Renal pelvis (tissue), 1 donor: ENCODE measurements at regions not wholly inside any gene's neighbourhood (a gene's known extent, or its start where the extent isn't known, plus 50 kb on each side); places are given as distances from the start of the nearest gene placed in this dataset.

ENCODE experiments used
- DNase-seq: peaks from one replicate; pipeline ENCODE4 v3.0.0-alpha.2; 2013

- no peak for DNase-seq
These were observed 132.3 kb upstream of the NEO1 start for GRCh38 chr15:72919936-72920465.

- DNase-seq, result no peak
These were observed 133.3 kb upstream of the ADPGK start for GRCh38 chr15:72916897-72917296.

- DNase-seq, result no peak
These were observed 132.8 kb upstream of the ADPGK start for GRCh38 chr15:72916378-72916777.

GRCh38 chr15:72915843-72916242, 132.3 kb upstream of the ADPGK start:
- no peak for DNase-seq

- no peak for DNase-seq
These were observed 129.4 kb upstream of the ADPGK start for GRCh38 chr15:72912996-72913395.

GRCh38 chr15:72912121-72912520, 128.6 kb upstream of the ADPGK start:
- no peak for DNase-seq

GRCh38 chr15:72911626-72912025, 128.1 kb upstream of the ADPGK start:
- no peak for DNase-seq

GRCh38 chr15:72908713-72909112, 125.2 kb upstream of the ADPGK start:
- no peak for DNase-seq

- no peak for DNase-seq
These were observed 124.2 kb upstream of the ADPGK start for GRCh38 chr15:72907733-72908132.

GRCh38 chr15:72902919-72903260, 119.3 kb upstream of the ADPGK start:
- no peak for DNase-seq

- peak; percentile 70 for DNase-seq
These were observed 118.8 kb upstream of the ADPGK start for GRCh38 chr15:72902245-72902918.

GRCh38 chr15:72892986-72893385, 109.4 kb upstream of the ADPGK start:
- DNase-seq, result no peak

- no peak for DNase-seq
These were observed 106.5 kb upstream of the ADPGK start for GRCh38 chr15:72890043-72890442.

- no peak for DNase-seq
These were observed 106.0 kb upstream of the ADPGK start for GRCh38 chr15:72889545-72889944.

- no peak for DNase-seq
These were observed 105.3 kb upstream of the ADPGK start for GRCh38 chr15:72888811-72889210.

- no peak for DNase-seq
These were observed 104.7 kb upstream of the ADPGK start for GRCh38 chr15:72888211-72888610.

- DNase-seq, result no peak
These were observed 103.8 kb upstream of the ADPGK start for GRCh38 chr15:72887376-72887775.

- DNase-seq, result no peak
These were observed 100.8 kb upstream of the ADPGK start for GRCh38 chr15:72884311-72884710.

GRCh38 chr15:72873379-72874233, 90.0 kb upstream of the ADPGK start:
- DNase-seq, result peak; percentile 46

- no peak for DNase-seq
These were observed 88.7 kb upstream of the ADPGK start for GRCh38 chr15:72872066-72872845.

- no peak for DNase-seq
These were observed 83.5 kb upstream of the ADPGK start for GRCh38 chr15:72866866-72867616.

GRCh38 chr15:72866182-72866581, 82.6 kb upstream of the ADPGK start:
- no peak for DNase-seq
